SK-N-SH treated with all-trans-retinoic acid at 6 μM for 48 hours (cell line): ENCODE measurements at regions not wholly inside any gene's neighbourhood (a gene's known extent, or its start where the extent isn't known, plus 50 kb on each side); places are given as distances from the start of the nearest gene placed in this dataset.

Experiments used
- ATAC-seq: fragments of 200-7000 bp; cut with Tn5 transposase; 3 replicates; pipeline ENCODE4 v1.9.1; 2020; ENCODE audit warnings: mild to moderate bottlenecking, moderate library complexity
- ARNTL ChIP-seq: fragments of 450-650 bp; formaldehyde crosslinking; IDR thresholded peaks from 2 replicates; pipeline ENCODE4 v1.5.0; 2020; ENCODE audit warnings: low read depth, mild to moderate bottlenecking, moderate library complexity, borderline replicate concordance
- CSDC2 ChIP-seq: fragments of 250-450 bp; sonication (Bioruptor Pico); IDR thresholded peaks from 2 replicates; pipeline ENCODE4 v1.5.0; 2020; ENCODE audit warnings: mild to moderate bottlenecking, moderate library complexity
- CSRNP3 ChIP-seq: fragments of 250-450 bp; sonication (Bioruptor Pico); IDR thresholded peaks from 2 replicates; pipeline ENCODE4 v1.5.1; 2021; ENCODE audit warnings: mild to moderate bottlenecking, moderate library complexity
- ESRRG ChIP-seq: fragments of 250-450 bp; sonication (Bioruptor Pico); IDR thresholded peaks from 2 replicates; pipeline ENCODE4 v1.6.1; 2021; ENCODE audit warnings: mild to moderate bottlenecking
- GLIS3 ChIP-seq: fragments of 250-450 bp; sonication (Bioruptor Pico); IDR thresholded peaks from 2 replicates; pipeline ENCODE4 v1.5.0; 2020; ENCODE audit warnings: mild to moderate bottlenecking, moderate library complexity
- ISL1 ChIP-seq: fragments of 250-450 bp; sonication (Bioruptor Pico); IDR thresholded peaks from 2 replicates; pipeline ENCODE4 v2.1.2; 2022; ENCODE audit warnings: mild to moderate bottlenecking, moderate library complexity
- OSR1 ChIP-seq: fragments of 250-450 bp; sonication (Bioruptor Pico); IDR thresholded peaks from 2 replicates; pipeline ENCODE4 v1.8.0; 2022; ENCODE audit warnings: moderate library complexity, mild to moderate bottlenecking, inconsistent platforms
- PPARA ChIP-seq: fragments of 250-450 bp; sonication (Bioruptor Pico); IDR thresholded peaks from 2 replicates; pipeline ENCODE4 v1.5.0; 2020; ENCODE audit warnings: mild to moderate bottlenecking, borderline replicate concordance
- RARB ChIP-seq: fragments of 250-450 bp; sonication (Bioruptor Pico); IDR thresholded peaks from 2 replicates; pipeline ENCODE4 v1.8.0; 2021; ENCODE audit warnings: mild to moderate bottlenecking, moderate library complexity
- SNAI2 ChIP-seq: fragments of 250-450 bp; sonication (Bioruptor Pico); IDR thresholded peaks from 2 replicates; pipeline ENCODE4 v1.5.0; 2020; ENCODE audit warnings: mild to moderate bottlenecking, moderate library complexity
- TCF4 ChIP-seq: fragments of 250-450 bp; sonication (Bioruptor Pico); IDR thresholded peaks from 2 replicates; pipeline ENCODE4 v1.8.0; 2021; ENCODE audit warnings: mild to moderate bottlenecking, moderate library complexity, borderline replicate concordance
- TOX ChIP-seq: fragments of 250-450 bp; sonication (Bioruptor Pico); IDR thresholded peaks from 2 replicates; pipeline ENCODE4 v1.8.0; 2021; ENCODE audit warnings: mild to moderate bottlenecking, moderate library complexity, borderline replicate concordance
- TSHZ2 ChIP-seq: fragments of 250-450 bp; sonication (Bioruptor Pico); IDR thresholded peaks from 2 replicates; pipeline ENCODE4 v1.5.0; 2020; ENCODE audit warnings: mild to moderate bottlenecking, moderate library complexity
- ZC3H10 ChIP-seq: fragments of 250-450 bp; sonication (Bioruptor Pico); IDR thresholded peaks from 2 replicates; pipeline ENCODE4 v1.5.1; 2021; ENCODE audit warnings: mild to moderate bottlenecking, moderate library complexity
- ZFP30 ChIP-seq: fragments of 450-650 bp; formaldehyde crosslinking; IDR thresholded peaks from 2 replicates; pipeline ENCODE4 v1.5.0; 2022; ENCODE audit warnings: mild to moderate bottlenecking, moderate library complexity
- ZNF565 ChIP-seq: fragments of 450-650 bp; formaldehyde crosslinking; conservative IDR thresholded peaks from 2 replicates; pipeline ENCODE4 v1.5.0; 2020; ENCODE audit warnings: low read depth, mild to moderate bottlenecking, moderate library complexity
- ZNF70 ChIP-seq: fragments of 450-650 bp; formaldehyde crosslinking; IDR thresholded peaks from 2 replicates; pipeline ENCODE4 v1.5.0; 2020; ENCODE audit warnings: mild to moderate bottlenecking, moderate library complexity
- ZNF8 ChIP-seq: fragments of 450-650 bp; formaldehyde crosslinking; IDR thresholded peaks from 2 replicates; pipeline ENCODE4 v1.5.0; 2020; ENCODE audit warnings: mild to moderate bottlenecking, moderate library complexity
- TF ChIP-seq, protein P1 (sequence below): fragments of 250-450 bp; sonication (Bioruptor Pico); IDR thresholded peaks from 2 replicates; pipeline ENCODE4 v1.8.0; 2021; ENCODE audit warnings: low read depth, mild to moderate bottlenecking, moderate library complexity, borderline replicate concordance
- TF ChIP-seq, protein P2 (sequence below): fragments of 250-450 bp; sonication (Bioruptor Pico); IDR thresholded peaks from 2 replicates; pipeline ENCODE4 v1.5.1; 2020; ENCODE audit warnings: low read depth, mild to moderate bottlenecking, moderate library complexity
- TF ChIP-seq, protein P3 (sequence below): fragments of 250-450 bp; sonication (Bioruptor Pico); IDR thresholded peaks from 2 replicates; pipeline ENCODE4 v1.8.0; 2020; ENCODE audit warnings: mild to moderate bottlenecking, moderate library complexity, borderline replicate concordance

- TF ChIP-seq RARB (no peak), ESRRG (CRISPR knock-in tag) (no peak), ZNF565 (CRISPR knock-in tag) (no peak), PPARA (CRISPR knock-in tag) (no peak), ZC3H10 (CRISPR knock-in tag) (no peak), TCF4 (CRISPR knock-in tag) (no peak), CSRNP3 (CRISPR knock-in tag) (no peak), ZNF8 (CRISPR knock-in tag) (no peak), OSR1 (CRISPR knock-in tag) (no peak), ARNTL (no peak), ZNF70 (no peak)
- TF ChIP-seq, protein P1, sequence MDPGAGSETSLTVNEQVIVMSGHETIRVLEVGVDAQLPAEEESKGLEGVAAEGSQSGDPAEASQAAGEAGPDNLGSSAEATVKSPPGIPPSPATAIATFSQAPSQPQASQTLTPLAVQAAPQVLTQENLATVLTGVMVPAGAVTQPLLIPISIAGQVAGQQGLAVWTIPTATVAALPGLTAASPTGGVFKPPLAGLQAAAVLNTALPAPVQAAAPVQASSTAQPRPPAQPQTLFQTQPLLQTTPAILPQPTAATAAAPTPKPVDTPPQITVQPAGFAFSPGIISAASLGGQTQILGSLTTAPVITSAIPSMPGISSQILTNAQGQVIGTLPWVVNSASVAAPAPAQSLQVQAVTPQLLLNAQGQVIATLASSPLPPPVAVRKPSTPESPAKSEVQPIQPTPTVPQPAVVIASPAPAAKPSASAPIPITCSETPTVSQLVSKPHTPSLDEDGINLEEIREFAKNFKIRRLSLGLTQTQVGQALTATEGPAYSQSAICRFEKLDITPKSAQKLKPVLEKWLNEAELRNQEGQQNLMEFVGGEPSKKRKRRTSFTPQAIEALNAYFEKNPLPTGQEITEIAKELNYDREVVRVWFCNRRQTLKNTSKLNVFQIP (CRISPR knock-in tag): no peak
- TF ChIP-seq, protein P2, sequence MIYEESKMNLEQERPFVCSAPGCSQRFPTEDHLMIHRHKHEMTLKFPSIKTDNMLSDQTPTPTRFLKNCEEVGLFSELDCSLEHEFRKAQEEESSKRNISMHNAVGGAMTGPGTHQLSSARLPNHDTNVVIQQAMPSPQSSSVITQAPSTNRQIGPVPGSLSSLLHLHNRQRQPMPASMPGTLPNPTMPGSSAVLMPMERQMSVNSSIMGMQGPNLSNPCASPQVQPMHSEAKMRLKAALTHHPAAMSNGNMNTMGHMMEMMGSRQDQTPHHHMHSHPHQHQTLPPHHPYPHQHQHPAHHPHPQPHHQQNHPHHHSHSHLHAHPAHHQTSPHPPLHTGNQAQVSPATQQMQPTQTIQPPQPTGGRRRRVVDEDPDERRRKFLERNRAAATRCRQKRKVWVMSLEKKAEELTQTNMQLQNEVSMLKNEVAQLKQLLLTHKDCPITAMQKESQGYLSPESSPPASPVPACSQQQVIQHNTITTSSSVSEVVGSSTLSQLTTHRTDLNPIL: no peak
- TF ChIP-seq, protein P3, sequence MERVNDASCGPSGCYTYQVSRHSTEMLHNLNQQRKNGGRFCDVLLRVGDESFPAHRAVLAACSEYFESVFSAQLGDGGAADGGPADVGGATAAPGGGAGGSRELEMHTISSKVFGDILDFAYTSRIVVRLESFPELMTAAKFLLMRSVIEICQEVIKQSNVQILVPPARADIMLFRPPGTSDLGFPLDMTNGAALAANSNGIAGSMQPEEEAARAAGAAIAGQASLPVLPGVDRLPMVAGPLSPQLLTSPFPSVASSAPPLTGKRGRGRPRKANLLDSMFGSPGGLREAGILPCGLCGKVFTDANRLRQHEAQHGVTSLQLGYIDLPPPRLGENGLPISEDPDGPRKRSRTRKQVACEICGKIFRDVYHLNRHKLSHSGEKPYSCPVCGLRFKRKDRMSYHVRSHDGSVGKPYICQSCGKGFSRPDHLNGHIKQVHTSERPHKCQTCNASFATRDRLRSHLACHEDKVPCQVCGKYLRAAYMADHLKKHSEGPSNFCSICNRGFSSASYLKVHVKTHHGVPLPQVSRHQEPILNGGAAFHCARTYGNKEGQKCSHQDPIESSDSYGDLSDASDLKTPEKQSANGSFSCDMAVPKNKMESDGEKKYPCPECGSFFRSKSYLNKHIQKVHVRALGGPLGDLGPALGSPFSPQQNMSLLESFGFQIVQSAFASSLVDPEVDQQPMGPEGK: no peak
- TF ChIP-seq, all 23 proteins: peak for 0
- no peak for ATAC-seq
These were observed 146.8 kb upstream of the IL1RAPL2 start for GRCh38 chrX:104419211-104419610.

- TF ChIP-seq, protein P3: no peak
- TF ChIP-seq ZNF8 (CRISPR knock-in tag) (no peak), SNAI2 (CRISPR knock-in tag) (no peak), TSHZ2 (CRISPR knock-in tag) (no peak), RARB (no peak), ESRRG (CRISPR knock-in tag) (no peak), ARNTL (no peak), ZFP30 (no peak), TCF4 (CRISPR knock-in tag) (no peak), CSDC2 (CRISPR knock-in tag) (no peak), ZNF565 (CRISPR knock-in tag) (no peak), GLIS3 (CRISPR knock-in tag) (no peak), PPARA (CRISPR knock-in tag) (no peak), TOX (CRISPR knock-in tag) (no peak), ISL1 (CRISPR knock-in tag) (no peak)
- TF ChIP-seq, protein P2: no peak
- TF ChIP-seq, protein P1 (CRISPR knock-in tag): no peak
- no peak for ATAC-seq
These were observed 154.2 kb upstream of the IL1RAPL2 start for GRCh38 chrX:104411800-104412199.
